ENCODE measurements at regions not wholly inside any gene's neighbourhood (a gene's known extent, or its start where the extent isn't known, plus 50 kb on each side); places are given as distances from the start of the nearest gene placed in this dataset.

DNA sequence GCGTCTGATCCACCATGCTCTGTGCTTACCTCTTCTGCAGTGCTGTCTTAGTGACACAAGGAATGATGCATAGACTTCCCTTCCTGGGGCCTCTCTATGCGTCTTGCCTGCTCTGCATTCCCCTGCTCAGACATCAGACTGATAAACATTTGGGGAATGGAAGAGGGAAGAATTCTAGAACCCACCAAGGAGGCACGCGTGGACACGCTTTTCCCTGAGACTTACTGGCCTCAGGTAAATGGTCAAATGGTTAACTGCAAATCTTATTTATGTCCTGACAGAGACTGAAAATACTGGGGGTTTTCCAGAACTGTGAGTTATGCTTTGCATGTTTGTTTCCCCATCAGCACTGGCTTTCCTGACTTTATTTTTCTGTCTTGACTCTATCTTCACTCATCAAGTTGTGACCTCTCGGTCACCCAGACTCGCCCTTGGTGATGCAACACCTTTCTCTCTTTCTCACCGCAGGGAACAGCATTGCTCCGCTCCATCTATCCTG, 285.9 kb upstream of the FZD8 start:
- POLR2A ChIA-PET, result no interaction called here

GRCh38 chr10:35927341-35927740, 285.2 kb upstream of the FZD8 start:
- no peaks in the 10 kb centered on the region for H3K4me1 ChIP-seq (ENCODE audit: control extremely low read depth in 1 of 4, control insufficient read depth in 4 of 4, insufficient read depth in 4 of 4, low read length in 3 of 4)
- ChIA-PET POLR2A (no interaction called here), CTCF (no interaction called here)
- H3K4me3 ChIP-seq (ENCODE audit: control insufficient read depth in 1 of 7, extremely low read depth in 1 of 7, insufficient read depth in 4 of 7, low read depth in 2 of 7, low read length in 6 of 7), result no peak overlapping the region
- peaks cover 0 to 2% (median 0%) of the 10 kb centered on the region in 5 experiments for H3K9me3 ChIP-seq (ENCODE audit: control extremely low read depth in 1 of 5, control insufficient read depth in 4 of 5, insufficient read depth in 2 of 5, low read depth in 1 of 5, low read length in 4 of 5)
- H3K36me3 ChIP-seq (ENCODE audit: control insufficient read depth in 4 of 4, insufficient read depth in 4 of 4, low read length in 3 of 4), result no peaks in the 10 kb centered on the region
- WGBS (ENCODE audit: insufficient coverage), result 87% methylated on average over 6 of the region's 7 CpGs
- no peak overlapping the region for H3K27ac ChIP-seq (ENCODE audit: insufficient read depth in 1 of 2, low read depth in 1 of 2, low read length in 2 of 2, poor library complexity in 1 of 2, severe bottlenecking in 2 of 2)
- DNase-seq, result no peak
- no peaks in the 10 kb centered on the region for H3K27me3 ChIP-seq (replicated peaks in 2 of 5; ENCODE audit: control insufficient read depth in 4 of 5, insufficient read depth in 5 of 5, low read length in 4 of 5)

More for the DNA sequence above, 285.9 kb upstream of the FZD8 start:
- no peaks in the 10 kb centered on the region for H3K36me3 ChIP-seq (ENCODE audit: control insufficient read depth in 4 of 4, insufficient read depth in 4 of 4, low read length in 3 of 4)
- 97% methylated on average over 6 of the region's 9 CpGs for WGBS (ENCODE audit: insufficient coverage)
- H3K27ac ChIP-seq (ENCODE audit: insufficient read depth in 1 of 2, low read depth in 1 of 2, low read length in 2 of 2, poor library complexity in 1 of 2, severe bottlenecking in 2 of 2), result no peak overlapping the region
- H3K27me3 ChIP-seq (replicated peaks in 2 of 5; ENCODE audit: control insufficient read depth in 4 of 5, insufficient read depth in 5 of 5, low read length in 4 of 5), result no peaks in the 10 kb centered on the region
- no peak for DNase-seq
- no peak overlapping the region for H3K4me3 ChIP-seq (ENCODE audit: control insufficient read depth in 1 of 7, extremely low read depth in 1 of 7, insufficient read depth in 4 of 7, low read depth in 2 of 7, low read length in 6 of 7)
- CTCF ChIA-PET, result no interaction called here
- H3K9me3 ChIP-seq (ENCODE audit: control extremely low read depth in 1 of 5, control insufficient read depth in 4 of 5, insufficient read depth in 2 of 5, low read depth in 1 of 5, low read length in 4 of 5), result peaks cover 0 to 2% (median 0%) of the 10 kb centered on the region in 5 experiments
- H3K4me1 ChIP-seq (ENCODE audit: control extremely low read depth in 1 of 4, control insufficient read depth in 4 of 4, insufficient read depth in 4 of 4, low read length in 3 of 4), result no peaks in the 10 kb centered on the region

DNA sequence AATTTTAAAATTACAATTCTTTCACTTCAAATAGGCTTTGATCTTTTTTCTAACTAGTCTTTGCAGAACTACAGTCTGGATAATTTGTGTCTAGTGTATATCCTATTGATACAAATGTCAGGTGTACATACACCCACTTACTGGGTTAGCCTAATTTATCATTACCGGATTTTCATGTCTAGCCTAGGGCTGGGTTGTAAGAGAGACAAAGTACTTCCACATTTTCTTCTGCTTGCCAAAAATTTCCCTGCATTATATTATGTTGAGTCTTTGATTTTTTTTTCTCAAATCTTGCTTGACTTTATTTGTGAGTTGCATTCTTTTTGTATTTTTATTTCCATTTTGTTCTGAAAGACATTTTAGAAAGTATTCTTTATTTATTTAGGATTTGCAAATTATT, 284.8 kb upstream of the FZD8 start:
- Histone ChIP-seq H3K4me3 (ENCODE audit: control insufficient read depth in 1 of 7, extremely low read depth in 1 of 7, insufficient read depth in 4 of 7, low read depth in 2 of 7, low read length in 6 of 7) (no peak overlapping the region), H3K9me3 (ENCODE audit: control extremely low read depth in 1 of 5, control insufficient read depth in 4 of 5, insufficient read depth in 2 of 5, low read depth in 1 of 5, low read length in 4 of 5) (peaks cover 0 to 2% (median 0%) of the 10 kb centered on the region in 5 experiments), H3K4me1 (ENCODE audit: control extremely low read depth in 1 of 4, control insufficient read depth in 4 of 4, insufficient read depth in 4 of 4, low read length in 3 of 4) (no peaks in the 10 kb centered on the region), H3K27ac (ENCODE audit: insufficient read depth in 1 of 2, low read depth in 1 of 2, low read length in 2 of 2, poor library complexity in 1 of 2, severe bottlenecking in 2 of 2) (no peak overlapping the region), H3K27me3 (replicated peaks in 2 of 5; ENCODE audit: control insufficient read depth in 4 of 5, insufficient read depth in 5 of 5, low read length in 4 of 5) (peaks cover 0 to 2% (median 0%) of the 10 kb centered on the region in 5 experiments), H3K36me3 (ENCODE audit: control insufficient read depth in 4 of 4, insufficient read depth in 4 of 4, low read length in 3 of 4) (no peaks in the 10 kb centered on the region)
- POLR2A ChIA-PET, result no interaction called here
- no peak for DNase-seq
- CTCF ChIA-PET, result no interaction called here
- WGBS (ENCODE audit: insufficient coverage), result no CpG with 5 or more reads among the region's 1 CpG

- POLR2A ChIA-PET, result no interaction called here
- Histone ChIP-seq H3K9me3 (ENCODE audit: control extremely low read depth in 1 of 5, control insufficient read depth in 4 of 5, insufficient read depth in 2 of 5, low read depth in 1 of 5, low read length in 4 of 5) (peaks cover 0 to 2% (median 0%) of the 10 kb centered on the region in 5 experiments), H3K4me1 (ENCODE audit: control extremely low read depth in 1 of 4, control insufficient read depth in 4 of 4, insufficient read depth in 4 of 4, low read length in 3 of 4) (no peaks in the 10 kb centered on the region), H3K36me3 (ENCODE audit: control insufficient read depth in 4 of 4, insufficient read depth in 4 of 4, low read length in 3 of 4) (no peaks in the 10 kb centered on the region), H3K4me3 (ENCODE audit: control insufficient read depth in 1 of 7, extremely low read depth in 1 of 7, insufficient read depth in 4 of 7, low read depth in 2 of 7, low read length in 6 of 7) (no peak overlapping the region), H3K27me3 (replicated peaks in 2 of 5; ENCODE audit: control insufficient read depth in 4 of 5, insufficient read depth in 5 of 5, low read length in 4 of 5) (peaks cover 0 to 3% (median 0%) of the 10 kb centered on the region in 5 experiments), H3K27ac (ENCODE audit: insufficient read depth in 1 of 2, low read depth in 1 of 2, low read length in 2 of 2, poor library complexity in 1 of 2, severe bottlenecking in 2 of 2) (no peak overlapping the region)
- CTCF ChIA-PET, result no interaction called here
- DNase-seq, result no peak
- WGBS (ENCODE audit: insufficient coverage), result 91% methylated on average over 1 of the region's 1 CpG
These were observed 283.4 kb upstream of the FZD8 start for GRCh38 chr10:35925493-35925892.

DNA sequence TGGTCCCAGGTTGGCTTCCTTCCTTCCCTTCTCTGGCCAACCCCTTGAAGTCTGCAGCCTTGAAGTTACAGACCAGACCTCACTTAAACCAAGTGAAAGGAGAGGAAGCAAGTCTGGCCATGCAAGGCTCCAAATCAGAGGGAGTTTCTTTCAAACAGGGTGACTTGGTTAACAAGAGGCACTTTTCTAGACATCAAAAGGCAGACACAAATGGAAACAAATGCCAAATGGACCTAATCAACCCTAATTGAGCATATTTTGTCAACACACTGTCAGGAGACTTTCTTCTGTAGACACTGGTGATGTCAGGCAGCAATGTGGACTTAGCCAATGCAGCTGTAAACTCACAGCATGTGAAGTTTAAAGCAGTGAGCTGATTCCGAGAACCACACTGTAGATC, 282.7 kb upstream of the FZD8 start:
- Histone ChIP-seq H3K9me3 (ENCODE audit: control extremely low read depth in 1 of 5, control insufficient read depth in 4 of 5, insufficient read depth in 2 of 5, low read depth in 1 of 5, low read length in 4 of 5) (no peaks in the 10 kb centered on the region), H3K27ac (ENCODE audit: insufficient read depth in 1 of 2, low read depth in 1 of 2, low read length in 2 of 2, poor library complexity in 1 of 2, severe bottlenecking in 2 of 2) (no peak overlapping the region), H3K36me3 (ENCODE audit: control insufficient read depth in 4 of 4, insufficient read depth in 4 of 4, low read length in 3 of 4) (no peaks in the 10 kb centered on the region), H3K4me1 (ENCODE audit: control extremely low read depth in 1 of 4, control insufficient read depth in 4 of 4, insufficient read depth in 4 of 4, low read length in 3 of 4) (no peaks in the 10 kb centered on the region), H3K27me3 (replicated peaks in 2 of 5; ENCODE audit: control insufficient read depth in 4 of 5, insufficient read depth in 5 of 5, low read length in 4 of 5) (peaks cover 0 to 3% (median 0%) of the 10 kb centered on the region in 5 experiments), H3K4me3 (ENCODE audit: control insufficient read depth in 1 of 7, extremely low read depth in 1 of 7, insufficient read depth in 4 of 7, low read depth in 2 of 7, low read length in 6 of 7) (no peak overlapping the region)
- WGBS (ENCODE audit: insufficient coverage), result no CpG with 5 or more reads among the region's 1 CpG
- POLR2A ChIA-PET, result no interaction called here
- CTCF ChIA-PET, result no interaction called here
- DNase-seq, result no peak

DNA sequence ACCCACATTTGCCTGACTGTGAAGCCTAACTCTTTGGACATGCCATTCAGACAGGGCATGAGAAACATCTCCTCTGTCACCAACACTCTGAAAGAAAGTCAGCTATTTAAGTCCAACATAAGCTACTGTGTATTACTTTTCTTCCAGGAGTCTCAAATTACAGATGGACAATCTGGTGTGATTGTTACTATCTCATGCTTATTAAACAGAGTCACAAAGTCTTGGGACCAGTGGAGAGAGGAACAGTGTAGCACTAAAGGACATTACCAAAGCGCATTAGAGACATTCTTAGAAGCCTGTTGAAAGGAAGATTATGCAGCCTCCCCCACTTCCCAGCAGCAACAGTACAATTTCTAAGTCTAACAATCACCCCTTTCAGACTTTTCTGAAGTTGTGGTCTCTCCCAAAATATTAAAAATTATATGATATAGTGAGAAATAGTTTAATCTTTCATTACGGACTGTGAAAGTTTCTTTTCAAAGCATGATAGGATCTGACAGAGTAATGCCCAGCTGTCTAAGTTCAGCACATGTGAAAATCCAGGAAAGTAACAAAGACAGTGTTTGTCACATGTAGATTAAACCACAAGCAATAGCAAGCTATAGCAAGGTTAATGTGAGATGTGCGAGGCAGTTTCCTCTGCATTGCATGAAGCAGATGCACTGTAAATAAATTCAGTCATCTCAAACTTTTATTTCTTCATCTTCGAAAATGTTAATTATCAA, 280.9 kb upstream of the FZD8 start:
- DNase-seq, result no peak
- POLR2A ChIA-PET, result no interaction called here
- Histone ChIP-seq H3K27me3 (replicated peaks in 2 of 5; ENCODE audit: control insufficient read depth in 4 of 5, insufficient read depth in 5 of 5, low read length in 4 of 5) (peaks cover 0 to 3% (median 0%) of the 10 kb centered on the region in 5 experiments), H3K36me3 (ENCODE audit: control insufficient read depth in 4 of 4, insufficient read depth in 4 of 4, low read length in 3 of 4) (no peaks in the 10 kb centered on the region), H3K9me3 (ENCODE audit: control extremely low read depth in 1 of 5, control insufficient read depth in 4 of 5, insufficient read depth in 2 of 5, low read depth in 1 of 5, low read length in 4 of 5) (no peaks in the 10 kb centered on the region), H3K4me1 (ENCODE audit: control extremely low read depth in 1 of 4, control insufficient read depth in 4 of 4, insufficient read depth in 4 of 4, low read length in 3 of 4) (no peaks in the 10 kb centered on the region), H3K27ac (ENCODE audit: insufficient read depth in 1 of 2, low read depth in 1 of 2, low read length in 2 of 2, poor library complexity in 1 of 2, severe bottlenecking in 2 of 2) (no peak overlapping the region), H3K4me3 (ENCODE audit: control insufficient read depth in 1 of 7, extremely low read depth in 1 of 7, insufficient read depth in 4 of 7, low read depth in 2 of 7, low read length in 6 of 7) (no peak overlapping the region)
- WGBS (ENCODE audit: insufficient coverage), result 83% methylated on average over 1 of the region's 4 CpGs
- CTCF ChIA-PET, result no interaction called here

DNA sequence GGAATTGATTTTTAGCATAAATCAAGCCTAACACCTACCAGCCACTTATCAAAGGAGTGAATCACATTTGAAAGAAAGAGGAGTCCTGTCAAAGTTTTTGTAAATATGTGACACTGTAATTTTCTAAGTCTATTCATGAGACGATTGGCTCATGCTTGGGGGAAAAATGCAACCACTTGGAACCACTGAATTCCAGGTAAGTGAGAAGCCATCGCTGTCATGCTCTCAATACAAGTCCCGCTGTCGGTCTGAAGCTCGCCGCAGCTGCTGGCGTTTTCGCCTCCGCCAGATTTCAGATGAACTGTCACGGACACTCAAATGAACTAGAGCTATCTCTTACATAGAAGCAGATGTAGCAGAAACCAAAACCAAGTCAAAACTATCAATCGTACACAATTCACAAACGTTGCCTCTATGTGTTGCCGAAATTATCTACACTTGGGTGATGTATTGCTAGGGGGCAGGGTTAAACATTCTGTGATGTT, 279.8 kb upstream of the FZD8 start:
- no peak for DNase-seq
- Histone ChIP-seq H3K4me3 (ENCODE audit: control insufficient read depth in 1 of 7, extremely low read depth in 1 of 7, insufficient read depth in 4 of 7, low read depth in 2 of 7, low read length in 6 of 7) (no peak overlapping the region), H3K27ac (ENCODE audit: insufficient read depth in 1 of 2, low read depth in 1 of 2, low read length in 2 of 2, poor library complexity in 1 of 2, severe bottlenecking in 2 of 2) (no peak overlapping the region), H3K36me3 (ENCODE audit: control insufficient read depth in 4 of 4, insufficient read depth in 4 of 4, low read length in 3 of 4) (no peaks in the 10 kb centered on the region), H3K27me3 (replicated peaks in 2 of 5; ENCODE audit: control insufficient read depth in 4 of 5, insufficient read depth in 5 of 5, low read length in 4 of 5) (peaks cover 0 to 3% (median 0%) of the 10 kb centered on the region in 5 experiments), H3K4me1 (ENCODE audit: control extremely low read depth in 1 of 4, control insufficient read depth in 4 of 4, insufficient read depth in 4 of 4, low read length in 3 of 4) (no peaks in the 10 kb centered on the region), H3K9me3 (ENCODE audit: control extremely low read depth in 1 of 5, control insufficient read depth in 4 of 5, insufficient read depth in 2 of 5, low read depth in 1 of 5, low read length in 4 of 5) (no peaks in the 10 kb centered on the region)
- CTCF ChIA-PET, result no interaction called here
- 95% methylated on average over 10 of the region's 13 CpGs for WGBS (ENCODE audit: insufficient coverage)
- POLR2A ChIA-PET, result no interaction called here
